Activated B cell treated with CpG ODN at 0.5 μM for 24 hours (primary cell): ENCODE measurements at regions not wholly inside any gene's neighbourhood (a gene's known extent, or its start where the extent isn't known, plus 50 kb on each side); places are given as distances from the start of the nearest gene placed in this dataset.

Experiments
- ATAC-seq: fragments of 200-7000 bp; cut with Tn5 transposase; one replicate; pipeline ENCODE4 v1.10.0; 2021; ENCODE audit warnings: low read depth, mild to moderate bottlenecking, moderate library complexity
- CTCF ChIA-PET: fragments of 350-600 bp; sonication (Branson Sonifier 250); formaldehyde crosslinking; loops from one replicate; lab custom pipeline; 2021; ENCODE audit warnings: antibody characterized with exemption; lab: Charles Lee
- POLR2A ChIA-PET: fragments of 350-600 bp; sonication (Branson Sonifier 250); formaldehyde crosslinking; loops from one replicate; lab custom pipeline; 2021; ENCODE audit warnings: antibody characterized with exemption; lab: Charles Lee
- DNase-seq: peaks from one replicate; pipeline ENCODE4 v3.0.0; 2022
- H3K27ac Mint-ChIP-seq: one replicate; pipeline ENCODE4 v1.8.0; 2020; ENCODE audit warnings: mixed read lengths
- H3K27me3 Mint-ChIP-seq: one replicate; pipeline ENCODE4 v1.8.0; 2021; ENCODE audit warnings: mixed read lengths
- H3K36me3 Mint-ChIP-seq: one replicate; pipeline ENCODE4 v1.8.0; 2021; ENCODE audit warnings: low read depth, mixed read lengths
- H3K4me1 Mint-ChIP-seq: one replicate; pipeline ENCODE4 v1.8.0; 2021; ENCODE audit warnings: mixed read lengths
- H3K4me3 Mint-ChIP-seq: one replicate; pipeline ENCODE4 v1.8.0; 2020; ENCODE audit warnings: mild to moderate bottlenecking, mixed read lengths
- H3K9me3 Mint-ChIP-seq: one replicate; pipeline ENCODE4 v1.8.0; 2020; ENCODE audit warnings: mixed read lengths
- CTCF ChIP-seq: fragments of 200-600 bp; IDR thresholded peaks from one replicate; pipeline ENCODE4 v1.8.0; 2022; ENCODE audit warnings: antibody characterized with exemption, mild to moderate bottlenecking
- intact Hi-C: fragments of 100-400 bp; cut with micrococcal nuclease; formaldehyde crosslinking; loops from one replicate; pipeline ENCODE4 v1.15.1; 2024

GRCh38 chr1:96918406-96918805, 196.8 kb downstream of the PTBP2 start:
- ChIA-PET POLR2A (no interaction called here), CTCF (no interaction called here)
- intact Hi-C loops = no loop called here
- no peaks in the 10 kb centered on the region for H3K27me3 Mint-ChIP-seq
- TF ChIP-seq CTCF = no peak
- H3K27ac Mint-ChIP-seq = no peak overlapping the region
- H3K4me3 Mint-ChIP-seq = no peak overlapping the region
- no peak for ATAC-seq
- DNase-seq = no peak
- H3K36me3 Mint-ChIP-seq = no peaks in the 10 kb centered on the region
- H3K4me1 Mint-ChIP-seq = no peaks in the 10 kb centered on the region
- peaks cover 9% of the 10 kb centered on the region for H3K9me3 Mint-ChIP-seq

- peaks cover 21% of the 10 kb centered on the region for H3K9me3 Mint-ChIP-seq
- H3K4me1 Mint-ChIP-seq = no peaks in the 10 kb centered on the region
- ChIA-PET POLR2A (no interaction called here), CTCF (no interaction called here)
- no peak for ATAC-seq
- TF ChIP-seq CTCF = no peak
- intact Hi-C loops = no loop called here
- DNase-seq = no peak
- no peaks in the 10 kb centered on the region for H3K36me3 Mint-ChIP-seq
- H3K27me3 Mint-ChIP-seq = no peaks in the 10 kb centered on the region
- no peak overlapping the region for H3K4me3 Mint-ChIP-seq
- H3K27ac Mint-ChIP-seq = no peak overlapping the region
Measured at GRCh38 chr1:96922181-96922580, 200.6 kb downstream of the PTBP2 start.

- Mint-ChIP-seq H3K9me3 (peaks cover 17% of the 10 kb centered on the region), H3K27me3 (no peaks in the 10 kb centered on the region), H3K4me3 (no peak overlapping the region), H3K27ac (no peak overlapping the region), H3K36me3 (no peaks in the 10 kb centered on the region), H3K4me1 (no peaks in the 10 kb centered on the region)
- ATAC-seq (no peak), DNase-seq (no peak)
- CTCF ChIA-PET = no interaction called here
- intact Hi-C loops = no loop called here
- POLR2A ChIA-PET = no interaction called here
- TF ChIP-seq CTCF = no peak
Measured at GRCh38 chr1:96923753-96924152, 202.2 kb downstream of the PTBP2 start.

- Mint-ChIP-seq H3K36me3 (no peaks in the 10 kb centered on the region), H3K4me3 (no peak overlapping the region), H3K4me1 (no peaks in the 10 kb centered on the region), H3K27ac (no peak overlapping the region), H3K27me3 (no peaks in the 10 kb centered on the region), H3K9me3 (peaks cover 17% of the 10 kb centered on the region)
- DNase-seq = no peak
- ChIA-PET CTCF (no interaction called here), POLR2A (no interaction called here)
- no peak for TF ChIP-seq CTCF
- intact Hi-C loops = no loop called here
- ATAC-seq = no peak
Measured at GRCh38 chr1:96926176-96926575, 204.6 kb downstream of the PTBP2 start.

- POLR2A ChIA-PET = no interaction called here
- Mint-ChIP-seq H3K4me1 (no peaks in the 10 kb centered on the region), H3K4me3 (no peak overlapping the region), H3K36me3 (no peaks in the 10 kb centered on the region), H3K27me3 (no peaks in the 10 kb centered on the region), H3K27ac (no peak overlapping the region), H3K9me3 (peaks cover 17% of the 10 kb centered on the region)
- CTCF ChIA-PET = no interaction called here
- TF ChIP-seq CTCF = no peak
- no peak for ATAC-seq
- DNase-seq = no peak
- intact Hi-C loops = no loop called here
Measured at GRCh38 chr1:96927125-96927524, 205.5 kb downstream of the PTBP2 start.
